HCT116 (cell line): ENCODE measurements at regions not wholly inside any gene's neighbourhood (a gene's known extent, or its start where the extent isn't known, plus 50 kb on each side); places are given as distances from the start of the nearest gene placed in this dataset.

Experiments
- ATAC-seq: fragments of 200-7000 bp; cut with Tn5 transposase; 2 replicates; pipeline ENCODE4 v1.9.1; 2020; ENCODE audit warnings: mild to moderate bottlenecking, moderate library complexity
- BruUV-seq: library from RNA; stranded (reverse); fragments of 400-500 nt; replicated peaks from 2 replicates; lab custom pipeline; 2021; lab: Mats Ljungman, UMichigan
- CTCF ChIA-PET: fragments of 300-600 bp; sonication (Branson Sonifier 250); formaldehyde crosslinking; loops from one replicate; lab custom pipeline; 2021; ENCODE audit warnings: antibody characterized with exemption; lab: Charles Lee
- POLR2A ChIA-PET: fragments of 300-600, 350-600 bp; sonication (Branson Sonifier 250); formaldehyde crosslinking; loops from one replicate; lab custom pipeline; 2021; ENCODE audit warnings: antibody characterized with exemption; lab: Charles Lee
- RAD21 ChIA-PET, 2 experiments: fragments of 300-600 bp; sonication (Branson Sonifier 250); formaldehyde crosslinking; loops; one replicate each; lab custom pipeline; 2023; ENCODE audit warnings: low total read pairs in 2 of 2; ENCODE audit not compliant: uncharacterized antibody in 2 of 2, unreplicated experiment in 2 of 2, low non-redundant PET in 1 of 2; lab: Charles Lee
- DNase-seq: peaks from one replicate; pipeline ENCODE4 v3.0.0-alpha.2; 2010; ENCODE audit warnings: low read depth, low spot score
- H2AFZ ChIP-seq: fragments of 200-600 bp; shearing (Covaris generic), sonication (generic); 2 replicates; pipeline ENCODE4 v1.6.1; 2017; ENCODE audit warnings: low read depth, mixed run types, mixed read lengths, antibody characterized with exemption, low read length; ENCODE audit not compliant: poor library complexity, severe bottlenecking
- H3K27ac ChIP-seq: 2 replicates; pipeline ENCODE4 v1.5.1; 2012; ENCODE audit warnings: low read depth, low read length
- H3K27me3 ChIP-seq: fragments of 200-600 bp; sonication (generic); 2 replicates; pipeline ENCODE4 v1.6.1; 2016; ENCODE audit warnings: mixed run types, low read length, mixed read lengths; ENCODE audit not compliant: insufficient read depth
- H3K36me3 ChIP-seq, 2 experiments: fragments of 200-500 bp in 1 of 2; fragments of 200-600 bp in 1 of 2; sonication (Bioruptor generic) in 1 of 2; sonication (generic) in 1 of 2; 2 replicates each; pipeline versions ENCODE4 v1.5.1 to v1.6.1; 2014 to 2016; ENCODE audit warnings: low read length in 2 of 2, inconsistent platforms in 1 of 2, mixed read lengths in 1 of 2, mixed run types in 1 of 2; ENCODE audit not compliant: insufficient read depth in 2 of 2, control insufficient read depth in 1 of 2
- H3K4me1 ChIP-seq, 2 experiments: fragments of 200-600 bp in 1 of 2; sonication (generic) in 1 of 2; 2 replicates each; pipeline versions ENCODE4 v1.5.1 to v1.6.1; 2012 to 2017; ENCODE audit warnings: low read length in 2 of 2, inconsistent platforms in 1 of 2, mild to moderate bottlenecking in 1 of 2, mixed read lengths in 1 of 2, mixed run types in 1 of 2, moderate library complexity in 1 of 2; ENCODE audit not compliant: insufficient read depth in 2 of 2, control insufficient read depth in 1 of 2
- H3K4me2 ChIP-seq: fragments of 200-600 bp; sonication (generic); 2 replicates; pipeline ENCODE4 v1.6.1; 2017; ENCODE audit warnings: mixed run types, low read length, mixed read lengths
- H3K4me3 ChIP-seq, 2 experiments: fragments of 200-600 bp in 1 of 2; sonication (generic) in 1 of 2; replicated peaks in 1 of 2; 2 replicates each; pipeline ENCODE4 v1.5.1; 2011 to 2016; ENCODE audit warnings: low read length in 2 of 2, control low read depth in 1 of 2, low read depth in 1 of 2, mild to moderate bottlenecking in 1 of 2, mixed read lengths in 1 of 2, mixed run types in 1 of 2
- H3K79me2 ChIP-seq: fragments of 200-600 bp; sonication (generic); 2 replicates; pipeline ENCODE4 v1.6.1; 2017; ENCODE audit warnings: mild to moderate bottlenecking, mixed run types, low read length, moderate library complexity, mixed read lengths; ENCODE audit not compliant: insufficient read depth
- H3K9ac ChIP-seq: fragments of 200-600 bp; sonication (generic); 2 replicates; pipeline ENCODE4 v1.6.1; 2016; ENCODE audit warnings: low read length, mixed read lengths
- H3K9me2 ChIP-seq: fragments of 200-600 bp; sonication (generic), shearing (Covaris generic); 2 replicates; pipeline ENCODE4 v1.6.1; 2017; ENCODE audit warnings: mixed run types, mild to moderate bottlenecking, moderate library complexity; ENCODE audit not compliant: insufficient read depth
- H3K9me3 ChIP-seq, 2 experiments: fragments of 200-500 bp in 1 of 2; fragments of 200-600 bp in 1 of 2; sonication (Bioruptor generic) in 1 of 2; sonication (generic) in 1 of 2; 2 replicates each; pipeline ENCODE4 v1.6.1; 2014 to 2017; ENCODE audit warnings: low read length in 2 of 2, mixed read lengths in 2 of 2, inconsistent platforms in 1 of 2, low read depth in 1 of 2, mild to moderate bottlenecking in 1 of 2, mixed run types in 1 of 2, moderate library complexity in 1 of 2; ENCODE audit not compliant: control insufficient read depth in 1 of 2, insufficient read depth in 1 of 2
- H4K20me1 ChIP-seq: fragments of 200-600 bp; sonication (generic), shearing (Covaris generic); 2 replicates; pipeline ENCODE4 v1.6.1; 2017; ENCODE audit warnings: mixed run types, mild to moderate bottlenecking, moderate library complexity; ENCODE audit not compliant: insufficient read depth
- CEBPB ChIP-seq: IDR thresholded peaks from 2 replicates; pipeline ENCODE4 v1.6.1; 2012; ENCODE audit warnings: low read depth
- ELF1 ChIP-seq: IDR thresholded peaks from 2 replicates; pipeline ENCODE4 v1.6.1; 2012; ENCODE audit warnings: low read depth, borderline replicate concordance
- EZH2 ChIP-seq: fragments of 200-600 bp; sonication (generic); IDR thresholded peaks from 2 replicates; pipeline ENCODE4 v1.6.1; 2017; ENCODE audit warnings: antibody characterized with exemption, mixed run types
- JUND ChIP-seq: IDR thresholded peaks from 2 replicates; pipeline ENCODE4 v1.6.1; 2012
- SIN3A ChIP-seq: IDR thresholded peaks from 2 replicates; pipeline ENCODE4 v1.6.1; 2012; ENCODE audit warnings: low read depth
- SP1 ChIP-seq: IDR thresholded peaks from 2 replicates; pipeline ENCODE4 v1.6.1; 2012; ENCODE audit warnings: low read depth
- SRF ChIP-seq: IDR thresholded peaks from 2 replicates; pipeline ENCODE4 v1.6.1; 2012; ENCODE audit warnings: low read depth
- TCF7L2 ChIP-seq: IDR thresholded peaks from 2 replicates; pipeline ENCODE4 v1.7.0; 2011; ENCODE audit warnings: borderline replicate concordance, inconsistent platforms; ENCODE audit not compliant: insufficient read depth, insufficient read length; ENCODE audit errors: extremely low read depth
- ZFX ChIP-seq: fragments of 450-650 bp; IDR thresholded peaks from 2 replicates; pipeline ENCODE4 v1.6.1; 2017
- intact Hi-C: fragments of 100-400 bp; cut with micrococcal nuclease; formaldehyde crosslinking; loops from 2 replicates; pipeline ENCODE4 v1.10.0; 2022
- TF ChIP-seq, protein P1 (sequence below), 3 experiments: fragments of 200-600 bp in 1 of 3; sonication (generic) in 1 of 3; IDR thresholded peaks in 2 of 3; conservative IDR thresholded peaks in 1 of 3; 2 replicates each; pipeline ENCODE4 v1.5.1; 2012 to 2017; ENCODE audit warnings: low read depth in 2 of 3, low read length in 2 of 3, antibody characterized with exemption in 1 of 3, borderline replicate concordance in 1 of 3, control low read depth in 1 of 3, mild to moderate bottlenecking in 1 of 3, mixed read lengths in 1 of 3, mixed run types in 1 of 3, moderate library complexity in 1 of 3; ENCODE audit not compliant: insufficient read depth in 1 of 3
- TF ChIP-seq, protein P2 (sequence below): IDR thresholded peaks from 2 replicates; pipeline ENCODE4 v1.6.1; 2012; ENCODE audit warnings: low read depth
- TF ChIP-seq, protein P3 (sequence below): IDR thresholded peaks from 2 replicates; pipeline ENCODE4 v1.6.1; 2012

DNA sequence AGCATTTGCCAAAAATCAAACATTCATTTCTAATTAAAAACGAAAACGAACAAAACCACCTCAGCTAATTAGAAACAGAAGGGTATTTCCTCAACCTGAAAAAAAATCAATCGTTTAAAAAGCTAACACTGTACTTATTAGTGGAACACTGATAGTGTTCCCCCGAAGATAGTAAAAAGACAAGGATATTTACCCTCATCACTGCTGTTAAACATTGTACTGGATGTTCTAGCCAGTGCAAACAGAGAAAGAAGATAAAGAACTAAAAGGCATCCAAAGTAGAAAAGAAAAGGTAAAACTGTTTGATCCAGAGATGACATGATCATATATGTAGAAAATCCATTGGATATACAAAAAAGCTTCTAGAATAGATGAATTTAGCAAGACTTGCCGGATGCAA, 508.3 kb downstream of the DMRTA1 start:
- H2AFZ ChIP-seq, result no peak overlapping the region
- ChIA-PET RAD21 (no interaction called here), POLR2A (no interaction called here), CTCF (no interaction called here)
- H3K4me3 ChIP-seq, result no peak overlapping the region
- H3K27me3 ChIP-seq, result no peaks in the 10 kb centered on the region
- no peaks in the 10 kb centered on the region for H3K79me2 ChIP-seq
- H3K27ac ChIP-seq, result no peak overlapping the region
- TF ChIP-seq SRF (no peak), ZFX (no peak), ELF1 (no peak), SIN3A (no peak), SP1 (no peak), CEBPB (no peak), TCF7L2 (no peak), JUND (no peak), EZH2 (no peak)
- TF ChIP-seq, protein P1, sequence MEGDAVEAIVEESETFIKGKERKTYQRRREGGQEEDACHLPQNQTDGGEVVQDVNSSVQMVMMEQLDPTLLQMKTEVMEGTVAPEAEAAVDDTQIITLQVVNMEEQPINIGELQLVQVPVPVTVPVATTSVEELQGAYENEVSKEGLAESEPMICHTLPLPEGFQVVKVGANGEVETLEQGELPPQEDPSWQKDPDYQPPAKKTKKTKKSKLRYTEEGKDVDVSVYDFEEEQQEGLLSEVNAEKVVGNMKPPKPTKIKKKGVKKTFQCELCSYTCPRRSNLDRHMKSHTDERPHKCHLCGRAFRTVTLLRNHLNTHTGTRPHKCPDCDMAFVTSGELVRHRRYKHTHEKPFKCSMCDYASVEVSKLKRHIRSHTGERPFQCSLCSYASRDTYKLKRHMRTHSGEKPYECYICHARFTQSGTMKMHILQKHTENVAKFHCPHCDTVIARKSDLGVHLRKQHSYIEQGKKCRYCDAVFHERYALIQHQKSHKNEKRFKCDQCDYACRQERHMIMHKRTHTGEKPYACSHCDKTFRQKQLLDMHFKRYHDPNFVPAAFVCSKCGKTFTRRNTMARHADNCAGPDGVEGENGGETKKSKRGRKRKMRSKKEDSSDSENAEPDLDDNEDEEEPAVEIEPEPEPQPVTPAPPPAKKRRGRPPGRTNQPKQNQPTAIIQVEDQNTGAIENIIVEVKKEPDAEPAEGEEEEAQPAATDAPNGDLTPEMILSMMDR (IDR thresholded peaks at IDR 0.05 in 2 of 3, conservative IDR thresholded peaks at IDR 0.05 in 1 of 3; ENCODE audit: borderline replicate concordance in 1 of 3, insufficient read depth in 1 of 3, low read depth in 2 of 3, low read length in 2 of 3), result no peak
- TF ChIP-seq, protein P2, sequence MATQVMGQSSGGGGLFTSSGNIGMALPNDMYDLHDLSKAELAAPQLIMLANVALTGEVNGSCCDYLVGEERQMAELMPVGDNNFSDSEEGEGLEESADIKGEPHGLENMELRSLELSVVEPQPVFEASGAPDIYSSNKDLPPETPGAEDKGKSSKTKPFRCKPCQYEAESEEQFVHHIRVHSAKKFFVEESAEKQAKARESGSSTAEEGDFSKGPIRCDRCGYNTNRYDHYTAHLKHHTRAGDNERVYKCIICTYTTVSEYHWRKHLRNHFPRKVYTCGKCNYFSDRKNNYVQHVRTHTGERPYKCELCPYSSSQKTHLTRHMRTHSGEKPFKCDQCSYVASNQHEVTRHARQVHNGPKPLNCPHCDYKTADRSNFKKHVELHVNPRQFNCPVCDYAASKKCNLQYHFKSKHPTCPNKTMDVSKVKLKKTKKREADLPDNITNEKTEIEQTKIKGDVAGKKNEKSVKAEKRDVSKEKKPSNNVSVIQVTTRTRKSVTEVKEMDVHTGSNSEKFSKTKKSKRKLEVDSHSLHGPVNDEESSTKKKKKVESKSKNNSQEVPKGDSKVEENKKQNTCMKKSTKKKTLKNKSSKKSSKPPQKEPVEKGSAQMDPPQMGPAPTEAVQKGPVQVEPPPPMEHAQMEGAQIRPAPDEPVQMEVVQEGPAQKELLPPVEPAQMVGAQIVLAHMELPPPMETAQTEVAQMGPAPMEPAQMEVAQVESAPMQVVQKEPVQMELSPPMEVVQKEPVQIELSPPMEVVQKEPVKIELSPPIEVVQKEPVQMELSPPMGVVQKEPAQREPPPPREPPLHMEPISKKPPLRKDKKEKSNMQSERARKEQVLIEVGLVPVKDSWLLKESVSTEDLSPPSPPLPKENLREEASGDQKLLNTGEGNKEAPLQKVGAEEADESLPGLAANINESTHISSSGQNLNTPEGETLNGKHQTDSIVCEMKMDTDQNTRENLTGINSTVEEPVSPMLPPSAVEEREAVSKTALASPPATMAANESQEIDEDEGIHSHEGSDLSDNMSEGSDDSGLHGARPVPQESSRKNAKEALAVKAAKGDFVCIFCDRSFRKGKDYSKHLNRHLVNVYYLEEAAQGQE, result no peak
- TF ChIP-seq, protein P3, sequence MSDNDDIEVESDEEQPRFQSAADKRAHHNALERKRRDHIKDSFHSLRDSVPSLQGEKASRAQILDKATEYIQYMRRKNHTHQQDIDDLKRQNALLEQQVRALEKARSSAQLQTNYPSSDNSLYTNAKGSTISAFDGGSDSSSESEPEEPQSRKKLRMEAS, result no peak
- no peaks in the 10 kb centered on the region for H3K36me3 ChIP-seq
- no peaks in the 10 kb centered on the region for H3K4me1 ChIP-seq
- BruUV-seq, result no TSS peak
- ATAC-seq (no peak), DNase-seq (no peak)
- peaks cover 0 to 9% of the 10 kb centered on the region in 2 experiments; a peak in 1 of 4 replicates for H3K9me3 ChIP-seq
- intact Hi-C loops, result no loop called here
- H4K20me1 ChIP-seq, result no peaks in the 10 kb centered on the region
- H3K9me2 ChIP-seq, result no peaks in the 10 kb centered on the region
- no peak overlapping the region for H3K4me2 ChIP-seq
- H3K9ac ChIP-seq, result no peak overlapping the region
